HepG2 (cell line): ENCODE measurements at regions not wholly inside any gene's neighbourhood (a gene's known extent, or its start where the extent isn't known, plus 50 kb on each side); places are given as distances from the start of the nearest gene placed in this dataset.

Experiments used
- ATAC-seq: fragments of 200-7000 bp; cut with Tn5 transposase; 3 replicates; pipeline ENCODE4 v1.9.1; 2020; ENCODE audit warnings: mild to moderate bottlenecking, moderate library complexity
- BruUV-seq: library from RNA; stranded (reverse); fragments of 400-500 nt; replicated peaks from 2 replicates; lab custom pipeline; 2021; lab: Mats Ljungman, UMichigan
- CTCF ChIA-PET: fragments of 300-600 bp; formaldehyde crosslinking; extraction: SDS; loops from one replicate; lab custom pipeline; 2021; ENCODE audit warnings: low total read pairs, inconsistent platforms, low intra/inter-chr PET ratio; lab: Yijun Ruan, JAX
- POLR2A ChIA-PET: fragments of 350-600 bp; sonication (Branson Sonifier 250); formaldehyde crosslinking; loops from one replicate; lab custom pipeline; 2020; ENCODE audit warnings: antibody characterized with exemption, inconsistent platforms; lab: Yijun Ruan, JAX
- DNase-seq: peaks from one replicate; pipeline ENCODE4 v3.0.0-alpha.2; 2015; ENCODE audit warnings: low spot score
- FAIRE-seq: peaks from 3 replicates; lab custom pipeline; 2011; peaks lifted over from hg19 to GRCh38; lab: Jason Lieb, UNC
- H2AFZ ChIP-seq: one replicate; pipeline ENCODE4 v1.6.1; 2011; ENCODE audit warnings: low read length, inconsistent platforms
- H3K27ac ChIP-seq: fragments of 300-600 bp; 3 replicates; pipeline ENCODE4 v1.8.0; 2011; ENCODE audit warnings: mixed run types, mild to moderate bottlenecking, mixed read lengths, low read length, inconsistent platforms; ENCODE audit not compliant: insufficient read depth; ENCODE audit errors: extremely low read length
- H3K27me3 ChIP-seq, 2 experiments: fragments of 200-600 bp in 1 of 2; 2 replicates in 1 of 2; 3 replicates in 1 of 2; pipeline versions ENCODE4 v1.6.0 to v1.8.0; 2011; ENCODE audit warnings: low read length in 2 of 2, mild to moderate bottlenecking in 2 of 2, moderate library complexity in 2 of 2, inconsistent platforms in 1 of 2; ENCODE audit not compliant: insufficient read depth in 2 of 2, control insufficient read depth in 1 of 2
- H3K36me3 ChIP-seq, 2 experiments: fragments of 200-600 bp in 1 of 2; replicated peaks in 1 of 2; 2 replicates in 1 of 2; 3 replicates in 1 of 2; pipeline versions ENCODE4 v1.5.1 to v1.8.0; 2011; ENCODE audit warnings: low read length in 2 of 2, inconsistent platforms in 1 of 2; ENCODE audit not compliant: insufficient read depth in 2 of 2, control insufficient read depth in 1 of 2
- H3K4me1 ChIP-seq: 2 replicates; pipeline ENCODE4 v1.5.1; 2012; ENCODE audit warnings: low read length, inconsistent platforms; ENCODE audit not compliant: insufficient read depth
- H3K4me2 ChIP-seq: 2 replicates; pipeline ENCODE4 v1.6.0; 2011; ENCODE audit warnings: low read depth, low read length, inconsistent platforms
- H3K4me3 ChIP-seq, 3 experiments: fragments of 200-600 bp in 1 of 3; sonication (generic), shearing (Covaris generic) in 1 of 3; replicated peaks in 1 of 3; 2 replicates each; pipeline ENCODE4 v1.5.1; 2011 to 2016; ENCODE audit warnings: low read length in 3 of 3, inconsistent platforms in 2 of 3, low read depth in 2 of 3, mild to moderate bottlenecking in 2 of 3, control low read depth in 1 of 3, mixed read lengths in 1 of 3; ENCODE audit not compliant: insufficient read depth in 1 of 3
- H3K79me2 ChIP-seq: one replicate; pipeline ENCODE4 v1.6.1; 2011; ENCODE audit warnings: low read length, inconsistent platforms; ENCODE audit not compliant: insufficient read depth
- H3K9ac ChIP-seq: 2 replicates; pipeline ENCODE4 v1.6.0; 2011; ENCODE audit warnings: mild to moderate bottlenecking, low read depth, low read length, inconsistent platforms; ENCODE audit not compliant: insufficient read depth
- H3K9me3 ChIP-seq: 2 replicates; pipeline ENCODE4 v1.5.1; 2012; ENCODE audit warnings: mild to moderate bottlenecking, low read length
- H4K20me1 ChIP-seq: 2 replicates; pipeline ENCODE4 v1.6.0; 2011; ENCODE audit warnings: inconsistent platforms, mild to moderate bottlenecking, low read length, moderate library complexity; ENCODE audit not compliant: insufficient read depth
- CENPBD1 ChIP-seq: sonication (generic); formaldehyde crosslinking; IDR thresholded peaks from 2 replicates; pipeline ENCODE4 v1.8.0; 2022; ENCODE audit warnings: missing genetic modification reagents, low read depth, mild to moderate bottlenecking, borderline replicate concordance
- ELF1 ChIP-seq: sonication (generic); formaldehyde crosslinking; IDR thresholded peaks from 2 replicates; pipeline ENCODE4 v1.4.0; 2020; ENCODE audit warnings: missing genetic modification reagents
- GZF1 ChIP-seq: sonication (generic); formaldehyde crosslinking; IDR thresholded peaks from 2 replicates; pipeline ENCODE4 v1.5.1; 2020; ENCODE audit warnings: mild to moderate bottlenecking, missing genetic modification reagents
- JDP2 ChIP-seq: sonication (generic); formaldehyde crosslinking; IDR thresholded peaks from 2 replicates; pipeline ENCODE4 v1.8.1; 2022; ENCODE audit warnings: missing genetic modification reagents, borderline replicate concordance
- PAWR ChIP-seq: sonication (generic); formaldehyde crosslinking; IDR thresholded peaks from 2 replicates; pipeline ENCODE4 v1.4.0; 2020; ENCODE audit warnings: missing genetic modification reagents, mild to moderate bottlenecking, borderline replicate concordance
- PAXIP1 ChIP-seq: sonication (generic); formaldehyde crosslinking; conservative IDR thresholded peaks from 2 replicates; pipeline ENCODE4 v1.4.0; 2020; ENCODE audit warnings: mild to moderate bottlenecking, missing genetic modification reagents, moderate library complexity
- SNAI1 ChIP-seq: sonication (generic); formaldehyde crosslinking; IDR thresholded peaks from 2 replicates; pipeline ENCODE4 v1.5.0; 2020; ENCODE audit warnings: mild to moderate bottlenecking, missing genetic modification reagents, borderline replicate concordance
- ZBTB40 ChIP-seq, 2 experiments: fragments of 450-650 bp in 1 of 2; sonication (generic) in 1 of 2; formaldehyde crosslinking in 1 of 2; IDR thresholded peaks; 2 replicates each; pipeline versions ENCODE4 v1.6.1 to v1.8.0; 2016 to 2022; ENCODE audit warnings: antibody characterized with exemption in 1 of 2, mild to moderate bottlenecking in 1 of 2, missing genetic modification reagents in 1 of 2
- ZC3H4 ChIP-seq: sonication (generic); formaldehyde crosslinking; IDR thresholded peaks from 2 replicates; pipeline ENCODE4 v1.4.0; 2020; ENCODE audit warnings: missing genetic modification reagents, borderline replicate concordance
- ZNF451 ChIP-seq: sonication (generic); formaldehyde crosslinking; IDR thresholded peaks from 2 replicates; pipeline ENCODE4 v1.5.0; 2020; ENCODE audit warnings: mild to moderate bottlenecking, missing genetic modification reagents
- ZNF660 ChIP-seq: sonication (generic); formaldehyde crosslinking; IDR thresholded peaks from 2 replicates; pipeline ENCODE4 v1.5.1; 2020; ENCODE audit warnings: mild to moderate bottlenecking, low read depth, missing genetic modification reagents, borderline replicate concordance
- ZNF83 ChIP-seq: sonication (generic); formaldehyde crosslinking; IDR thresholded peaks from 2 replicates; pipeline ENCODE4 v1.4.0; 2020; ENCODE audit warnings: missing genetic modification reagents, mild to moderate bottlenecking, borderline replicate concordance
- WGBS: methylation state at CpG from one replicate; pipeline ENCODE4 v1.1.6; 2017; ENCODE audit warnings: low lambda C conversion rate; 5-methylcytosine and 5-hydroxymethylcytosine counted together
- in situ Hi-C: cut with HindIII; loops from 2 replicates; pipeline ENCODE4 v1.10.0; 2017; ENCODE audit warnings: low pct_unique_long_range_greater_than_20kb; ENCODE audit not compliant: extremely low pct_ligation_motif_present
- intact Hi-C: fragments of 100-400 bp; cut with micrococcal nuclease; formaldehyde crosslinking; loops from one replicate; pipeline ENCODE4 v1.10.0; 2022; ENCODE audit not compliant: unreplicated experiment

DNA sequence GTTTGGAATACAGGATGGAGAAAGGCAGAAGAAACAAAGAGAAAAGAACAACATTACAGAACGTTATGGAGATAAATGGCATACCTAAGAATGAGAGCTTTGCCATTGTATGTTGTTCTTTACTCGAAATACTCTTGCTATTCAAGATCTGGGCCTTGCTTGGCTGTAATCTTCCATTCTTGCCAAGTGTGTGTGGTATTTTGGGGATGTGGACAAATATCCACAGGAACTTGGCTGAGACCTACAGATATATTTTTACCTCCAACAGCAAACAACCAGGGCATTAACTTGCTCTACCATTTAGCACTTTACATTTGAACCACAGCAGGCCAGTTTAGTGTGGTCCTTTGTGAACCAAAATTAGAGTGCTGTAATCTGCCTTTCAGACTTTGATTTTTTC, 76.3 kb downstream of the DKK1 start:
- H2AFZ ChIP-seq, result no peak overlapping the region
- H3K9ac ChIP-seq, result no peak overlapping the region
- intact Hi-C loops, result no loop called here
- H3K9me3 ChIP-seq, result no peaks in the 10 kb centered on the region
- no peak overlapping the region for H3K4me2 ChIP-seq
- no peaks in the 10 kb centered on the region for H3K79me2 ChIP-seq
- ChIA-PET CTCF (no interaction called here), POLR2A (no interaction called here)
- in situ Hi-C loops, result no loop called here
- no TSS peak for BruUV-seq
- H3K27me3 ChIP-seq, result no peaks in the 10 kb centered on the region
- DNase-seq (no peak), FAIRE-seq (no peak), ATAC-seq (no peak)
- H3K4me1 ChIP-seq, result peaks cover 7% of the 10 kb centered on the region; the same call in 1 of the 2 replicates
- WGBS, result 8% methylated on average over 2 of the region's 2 CpGs
- no peak overlapping the region for H3K4me3 ChIP-seq
- no peaks in the 10 kb centered on the region for H4K20me1 ChIP-seq
- H3K36me3 ChIP-seq, result no peaks in the 10 kb centered on the region
- no peak overlapping the region for H3K27ac ChIP-seq
- TF ChIP-seq CENPBD1 (CRISPR knock-in tag), result no peak
- TF ChIP-seq SNAI1 (CRISPR knock-in tag), result no peak
- TF ChIP-seq ZBTB40 (IDR thresholded peaks at IDR 0.05), result no peak
- no peak for TF ChIP-seq ZBTB40 (CRISPR knock-in tag; IDR thresholded peaks at IDR 0.05)
- TF ChIP-seq JDP2 (CRISPR knock-in tag), result no peak
- no peak for TF ChIP-seq ELF1 (CRISPR knock-in tag)
- TF ChIP-seq GZF1, result no peak
- TF ChIP-seq PAWR (CRISPR knock-in tag), result no peak
- TF ChIP-seq ZNF451 (CRISPR knock-in tag), result no peak
- TF ChIP-seq ZNF660 (CRISPR knock-in tag), result no peak
- TF ChIP-seq ZNF83, result no peak
- TF ChIP-seq PAXIP1 (CRISPR knock-in tag), result no peak
- TF ChIP-seq ZC3H4 (CRISPR knock-in tag), result no peak
